ENCODE measurements at regions not wholly inside any gene's neighbourhood (a gene's known extent, or its start where the extent isn't known, plus 50 kb on each side); places are given as distances from the start of the nearest gene placed in this dataset.

GRCh38 chr20:22679197-22679596 is 94.8 kb upstream of the FOXA2 start:
- Histone ChIP-seq H3K27ac (ENCODE audit: insufficient read depth, low read length) (no peak overlapping the region), H3K9me3 (ENCODE audit: control insufficient read depth, insufficient read depth, low read length) (no peaks in the 10 kb centered on the region), H3K4me3 (ENCODE audit: insufficient read depth, low read depth, low read length) (no peak overlapping the region), H3K23ac (ENCODE audit: low read depth, low read length) (no peak overlapping the region), H4K91ac (ENCODE audit: insufficient read depth, low read depth, low read length) (no peak overlapping the region), H3K14ac (replicated peaks; ENCODE audit: low read depth, low read length) (no peak overlapping the region), H3K4me1 (ENCODE audit: control insufficient read depth, insufficient read depth, low read length) (no peaks in the 10 kb centered on the region), H3K9me1 (ENCODE audit: insufficient read depth, low read length) (no peaks in the 10 kb centered on the region), H2BK120ac (ENCODE audit: low read depth, low read length) (no peak overlapping the region), H2BK15ac (ENCODE audit: low read depth, low read length) (no peak overlapping the region), H2AK9ac (replicated peaks; ENCODE audit: low read depth, low read length, poor library complexity) (no peak overlapping the region), H3K4me2 (ENCODE audit: low read depth, low read length) (no peak overlapping the region), H4K20me1 (ENCODE audit: insufficient read depth, low read length) (no peaks in the 10 kb centered on the region), H4K5ac (ENCODE audit: low read depth, low read length) (no peak overlapping the region), H3K9ac (ENCODE audit: low read depth, low read length) (no peak overlapping the region), H2BK20ac (ENCODE audit: low read depth, low read length) (no peak overlapping the region), H4K8ac (ENCODE audit: low read depth in 2 of 2, low read length in 2 of 2) (no peak overlapping the region), H2AFZ (replicated peaks; ENCODE audit: low read length, poor library complexity) (no peak overlapping the region), H3K18ac (ENCODE audit: low read depth, low read length) (no peak overlapping the region), H3K4ac (ENCODE audit: low read depth, low read length) (no peak overlapping the region), H3K36me3 (ENCODE audit: control insufficient read depth, insufficient read depth, low read length) (no peaks in the 10 kb centered on the region), H3K56ac (ENCODE audit: extremely low read depth, insufficient read depth, low read length) (no peak overlapping the region), H2BK5ac (ENCODE audit: low read depth, low read length, poor library complexity, severe bottlenecking) (no peak overlapping the region), H2AK5ac (ENCODE audit: low read depth, low read length) (no peak overlapping the region), H3K79me1 (ENCODE audit: low read depth in 1 of 2, low read length in 2 of 2) (no peaks in the 10 kb centered on the region), H3K27me3 (ENCODE audit: control insufficient read depth, insufficient read depth, low read length) (no peaks in the 10 kb centered on the region; the same call in 1 of the 2 replicates)
- ChIA-PET POLR2A (ENCODE audit: unreplicated experiment) (no interaction called here), CTCF (no interaction called here)
- DNase-seq (no peak), ATAC-seq (ENCODE audit: low read depth) (no peak)
- in situ Hi-C loops (cut with MboI; ENCODE audit: low sequenced_read_pairs) = loop anchor here (5.0 kb wide), 1 partner anchor 342 kb away; no protein-coding TSS in a partner anchor
- intact Hi-C loops (cut with micrococcal nuclease) = no loop called here
- TF ChIP-seq FOS (IDR thresholded peaks at IDR 0.05; ENCODE audit: low read depth, low read length) = no peak
- BruUV-seq (replicated peaks) = no TSS peak
- WGBS, 2 experiments (ENCODE audit: extremely low coverage in 2 of 2, insufficient read length in 1 of 2) = no CpG with 5 or more reads among the region's 4 CpGs
- dilution Hi-C loops (cut with HindIII; ENCODE audit: low sequenced_read_pairs, unreplicated experiment) = no loop called here
